ENCODE measurements at regions not wholly inside any gene's neighbourhood (a gene's known extent, or its start where the extent isn't known, plus 50 kb on each side); places are given as distances from the start of the nearest gene placed in this dataset.
"Not testable (repeated sequence)": the region's sequence is repeated elsewhere in the genome, so short reads cannot be mapped to it uniquely, and the experiment has no call there.

- Histone ChIP-seq H3K36me3 (no peaks in the 10 kb centered on the region), H3K9me3 (no peaks in the 10 kb centered on the region), H3K4me1 (ENCODE audit: control insufficient read depth in 1 of 2, low read depth in 2 of 2) (peaks cover 6% of the 10 kb centered on the region in 2 donors), H3K27ac (peak overlapping the region; percentile 92 to 94), H3K4me3 (peak overlapping the region; percentile 99), H3K27me3 (replicated peaks; ENCODE audit: insufficient read depth) (no peaks in the 10 kb centered on the region)
- no peak for ATAC-seq (ENCODE audit: insufficient number of reproducible peaks, low FRiP score, low read depth)
- no peak for DNase-seq (ENCODE audit: low spot score)
- no peak for TF ChIP-seq CTCF (IDR thresholded peaks at IDR 0.05)
These were observed 305.0 kb downstream of the TYW1 start for GRCh38 chr7:67301667-67302066.

DNA sequence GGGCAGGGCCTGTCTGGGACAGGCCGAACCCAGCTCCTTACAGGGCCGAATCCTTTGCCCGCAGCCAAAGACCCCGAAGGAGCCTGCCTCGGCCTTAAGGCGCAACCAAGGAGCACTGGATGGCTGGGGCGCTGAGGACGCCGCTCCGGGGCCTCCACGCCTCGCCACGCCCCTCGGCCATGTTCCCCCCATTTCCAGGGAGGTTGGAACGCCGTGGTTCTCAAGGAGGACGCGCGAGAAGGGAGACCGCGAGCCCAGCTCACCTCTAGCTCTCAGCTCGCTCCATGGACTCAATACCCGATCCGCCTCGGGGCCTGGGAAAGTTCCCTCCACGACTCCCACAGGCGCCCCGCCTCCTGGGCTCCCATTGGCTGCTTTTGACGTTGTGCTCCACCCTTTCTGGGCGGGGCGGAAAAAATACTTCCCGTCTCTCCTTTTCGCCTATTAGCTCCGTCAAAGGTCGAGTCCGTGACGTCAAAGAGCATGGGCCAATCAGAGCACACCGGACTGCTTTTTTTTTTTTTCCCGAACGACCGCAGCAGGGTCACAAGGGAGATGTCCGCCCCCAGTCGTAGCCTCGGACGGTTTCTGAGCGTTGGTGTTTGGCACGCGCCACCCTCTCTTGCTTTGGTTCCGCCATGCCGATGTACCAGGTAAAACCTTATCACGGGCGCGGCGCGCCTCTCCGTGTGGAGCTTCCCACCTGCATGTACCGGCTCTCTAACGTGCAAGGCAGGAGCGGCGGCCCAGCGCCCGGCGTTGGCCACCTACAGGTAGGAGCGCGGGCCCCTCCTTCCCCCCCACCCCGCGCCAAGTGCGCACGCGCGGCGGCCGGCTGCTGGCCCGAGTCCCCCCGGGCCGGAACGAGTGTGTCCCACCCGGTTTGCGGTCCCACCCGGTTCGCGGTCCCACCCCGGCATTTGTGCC is 305.7 kb downstream of the TYW1 start:
- H3K27ac ChIP-seq, result peak overlapping the region; percentile 92 to 94
- peak; percentile 96 for ATAC-seq (ENCODE audit: insufficient number of reproducible peaks, low FRiP score, low read depth)
- peak; percentile 38 for TF ChIP-seq CTCF (IDR thresholded peaks at IDR 0.05)
- H3K4me3 ChIP-seq, result peak overlapping the region; percentile 99
- H3K9me3 ChIP-seq, result no peaks in the 10 kb centered on the region
- H3K36me3 ChIP-seq, result no peaks in the 10 kb centered on the region
- peaks cover 6% of the 10 kb centered on the region in 2 donors for H3K4me1 ChIP-seq (ENCODE audit: control insufficient read depth in 1 of 2, low read depth in 2 of 2)
- no peaks in the 10 kb centered on the region for H3K27me3 ChIP-seq (replicated peaks; ENCODE audit: insufficient read depth)
- peak; percentile 99 for DNase-seq (ENCODE audit: low spot score)

GRCh38 chr7:67304846-67305245 is 308.2 kb downstream of the TYW1 start:
- H3K36me3 ChIP-seq, result peaks cover 20% of the 10 kb centered on the region
- H3K4me1 ChIP-seq (ENCODE audit: control insufficient read depth in 1 of 2, low read depth in 2 of 2); H3K4me3 ChIP-seq; DNase-seq (ENCODE audit: low spot score); H3K27ac ChIP-seq; H3K27me3 ChIP-seq (replicated peaks; ENCODE audit: insufficient read depth); H3K9me3 ChIP-seq; ATAC-seq (ENCODE audit: insufficient number of reproducible peaks, low FRiP score, low read depth): not testable (repeated sequence)

DNA sequence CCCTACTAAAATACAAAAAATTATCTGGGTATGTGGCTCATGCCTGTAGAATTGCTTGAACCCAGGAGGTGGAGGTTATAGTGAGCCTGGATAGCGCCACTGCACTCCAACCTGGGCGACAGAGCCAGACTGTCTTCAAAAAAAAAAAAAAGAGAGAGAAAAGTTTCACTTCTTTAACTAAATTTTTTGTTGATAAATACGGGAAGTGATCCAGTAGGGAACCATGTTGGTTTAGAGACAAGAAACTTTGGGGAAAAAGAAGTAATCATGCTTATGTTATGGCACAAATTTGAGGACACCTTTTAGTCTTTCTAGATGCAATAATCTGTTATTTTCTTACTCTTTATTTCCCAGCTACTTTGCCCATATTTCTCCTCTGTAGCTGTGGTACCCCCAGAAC is 309.7 kb downstream of the TYW1 start:
- DNase-seq (ENCODE audit: low spot score), result no peak
- Histone ChIP-seq H3K4me1 (ENCODE audit: control insufficient read depth in 1 of 2, low read depth in 2 of 2) (peaks cover 4 to 5% of the 10 kb centered on the region in 2 donors), H3K9me3 (no peaks in the 10 kb centered on the region), H3K27ac (no peak overlapping the region), H3K27me3 (replicated peaks; ENCODE audit: insufficient read depth) (no peaks in the 10 kb centered on the region), H3K36me3 (peaks cover 31% of the 10 kb centered on the region), H3K4me3 (no peak overlapping the region)
- TF ChIP-seq CTCF (IDR thresholded peaks at IDR 0.05), result no peak
- no peak for ATAC-seq (ENCODE audit: insufficient number of reproducible peaks, low FRiP score, low read depth)

DNA sequence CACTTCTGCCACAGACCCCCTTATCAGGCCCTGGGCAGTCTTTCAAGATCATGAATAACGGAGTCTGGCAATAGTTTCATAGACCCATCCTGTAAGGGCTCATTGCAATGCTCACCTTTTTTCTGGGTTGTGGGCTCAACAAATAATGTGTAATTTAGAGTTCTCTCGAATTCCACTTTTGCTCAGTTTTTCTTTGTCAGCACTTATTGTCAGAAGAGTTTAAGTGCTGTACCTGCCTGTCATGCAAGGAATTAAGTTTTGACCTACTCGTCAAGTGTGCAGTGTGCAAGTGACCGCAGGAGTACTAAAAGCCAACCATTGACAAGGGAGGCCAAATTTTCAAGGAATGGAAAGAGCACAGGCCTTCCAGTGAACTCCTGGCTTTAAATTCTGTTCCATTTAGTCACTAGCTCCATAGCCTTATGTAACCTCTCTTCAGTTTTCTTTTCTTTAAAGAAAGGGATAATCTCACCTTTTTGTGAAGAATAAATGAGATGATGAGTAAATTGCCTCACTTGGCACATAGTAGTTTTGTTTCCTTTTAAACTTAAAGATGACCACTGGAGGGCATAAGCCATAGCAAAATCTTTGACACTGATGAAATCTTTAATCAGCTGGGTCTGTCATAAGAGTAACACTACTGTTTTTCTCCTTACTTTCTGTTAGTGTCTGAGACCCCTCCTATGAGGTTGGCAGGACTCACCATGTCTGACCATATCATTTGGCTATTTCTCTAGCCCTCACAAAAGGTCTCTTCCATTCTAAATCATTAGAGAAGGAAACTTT is 313.3 kb downstream of the TYW1 start:
- ATAC-seq (ENCODE audit: insufficient number of reproducible peaks, low FRiP score, low read depth), result no peak
- peaks cover 43% of the 10 kb centered on the region for H3K36me3 ChIP-seq
- H3K27me3 ChIP-seq (replicated peaks; ENCODE audit: insufficient read depth), result no peaks in the 10 kb centered on the region

More for the DNA sequence above, 313.3 kb downstream of the TYW1 start:
- Histone ChIP-seq H3K9me3 (no peaks in the 10 kb centered on the region), H3K4me1 (ENCODE audit: control insufficient read depth in 1 of 2, low read depth in 2 of 2) (no peaks in the 10 kb centered on the region), H3K4me3 (no peak overlapping the region), H3K27ac (no peak overlapping the region)
- no peak for DNase-seq (ENCODE audit: low spot score)
- TF ChIP-seq CTCF (IDR thresholded peaks at IDR 0.05), result no peak
